PC-9 (cell line): ENCODE measurements at regions not wholly inside any gene's neighbourhood (a gene's known extent, or its start where the extent isn't known, plus 50 kb on each side); places are given as distances from the start of the nearest gene placed in this dataset.

Experiments used
- BruUV-seq: library from RNA; stranded (reverse); fragments of 400-500 nt; replicated peaks from 2 replicates; lab custom pipeline; 2021; lab: Mats Ljungman, UMichigan
- CTCF ChIA-PET: fragments of 300-600 bp; sonication (Branson Sonifier 250); formaldehyde crosslinking; loops from one replicate; lab custom pipeline; 2022; ENCODE audit warnings: antibody characterized with exemption; lab: Charles Lee
- POLR2A ChIA-PET: fragments of 300-600 bp; sonication (Branson Sonifier 250); formaldehyde crosslinking; loops from one replicate; lab custom pipeline; 2022; ENCODE audit warnings: antibody characterized with exemption; ENCODE audit not compliant: unreplicated experiment; lab: Charles Lee
- DNase-seq, 2 experiments: peaks; one replicate each; pipeline versions ENCODE4 v3.0.0 to v3.0.0-alpha.2; 2015 to 2022; ENCODE audit warnings: mixed read lengths in 1 of 2
- H2AFZ ChIP-seq: fragments of 200-600 bp; sonication (generic); 2 replicates; pipeline ENCODE4 v1.8.1; 2017; ENCODE audit warnings: antibody characterized with exemption
- H3F3A ChIP-seq: fragments of 200-600 bp; sonication (generic); 2 replicates; pipeline ENCODE4 v1.8.1; 2017; ENCODE audit warnings: antibody characterized with exemption, mild to moderate bottlenecking, low read depth; ENCODE audit not compliant: insufficient read depth
- H3K27ac ChIP-seq: fragments of 200-600 bp; sonication (generic); 2 replicates; pipeline ENCODE4 v1.6.1; 2016; ENCODE audit warnings: mixed run types
- H3K27me3 ChIP-seq: fragments of 200-600 bp; sonication (generic); 2 replicates; pipeline ENCODE4 v1.6.1; 2016; ENCODE audit warnings: low read depth, mixed run types; ENCODE audit not compliant: insufficient read depth
- H3K36me3 ChIP-seq: fragments of 200-600 bp; sonication (generic); 2 replicates; pipeline ENCODE4 v1.6.1; 2016; ENCODE audit warnings: low read depth, mixed run types
- H3K4me1 ChIP-seq: fragments of 200-600 bp; sonication (generic); replicated peaks from 2 replicates; pipeline ENCODE4 v1.6.1; 2016; ENCODE audit warnings: mixed run types; ENCODE audit not compliant: insufficient read depth
- H3K4me2 ChIP-seq: fragments of 200-600 bp; sonication (generic); 2 replicates; pipeline ENCODE4 v1.6.1; 2017; ENCODE audit warnings: mixed run types
- H3K4me3 ChIP-seq: fragments of 200-600 bp; sonication (generic); 2 replicates; pipeline ENCODE4 v1.6.1; 2016; ENCODE audit warnings: mixed run types
- H3K79me2 ChIP-seq: fragments of 200-600 bp; sonication (generic); 2 replicates; pipeline ENCODE4 v1.6.1; 2017; ENCODE audit warnings: low read depth, mixed run types
- H3K9me2 ChIP-seq: fragments of 200-600 bp; sonication (generic); 2 replicates; pipeline ENCODE4 v1.8.1; 2017; ENCODE audit warnings: mild to moderate bottlenecking; ENCODE audit not compliant: insufficient read depth
- H3K9me3 ChIP-seq: fragments of 200-600 bp; sonication (generic); 2 replicates; pipeline ENCODE4 v1.8.1; 2016; ENCODE audit warnings: low read depth; ENCODE audit not compliant: insufficient read depth
- H4K20me1 ChIP-seq: fragments of 200-600 bp; sonication (generic); 2 replicates; pipeline ENCODE4 v1.8.1; 2017; ENCODE audit not compliant: insufficient read depth
- EZH2 ChIP-seq: fragments of 200-600 bp; sonication (generic); IDR thresholded peaks from 2 replicates; pipeline ENCODE4 v1.8.0; 2017; ENCODE audit warnings: antibody characterized with exemption, low read depth
- intact Hi-C: fragments of 100-400 bp; cut with micrococcal nuclease; formaldehyde crosslinking; loops from one replicate; pipeline ENCODE4 v1.10.0; 2022; ENCODE audit not compliant: unreplicated experiment
- TF ChIP-seq, protein P1 (sequence below): fragments of 200-600 bp; sonication (generic); conservative IDR thresholded peaks from 2 replicates; pipeline ENCODE4 v1.6.1; 2017; ENCODE audit warnings: mixed run types, antibody characterized with exemption, mild to moderate bottlenecking, moderate library complexity

GRCh38 chr7:50229964-50230363 lies 74.6 kb upstream of the IKZF1 start:
- no peak overlapping the region for H3K4me2 ChIP-seq
- DNase-seq: no peak

GRCh38 chr7:50228148-50228547 lies 76.4 kb upstream of the IKZF1 start:
- Histone ChIP-seq H2AFZ (no peak overlapping the region), H3K36me3 (no peaks in the 10 kb centered on the region), H3K9me3 (peaks cover 8% of the 10 kb centered on the region), H3F3A (no peaks in the 10 kb centered on the region), H3K79me2 (no peaks in the 10 kb centered on the region), H3K9me2 (no peaks in the 10 kb centered on the region), H3K4me1 (no peaks in the 10 kb centered on the region), H3K4me2 (no peak overlapping the region), H3K27ac (no peak overlapping the region), H4K20me1 (0 out of 2 replicates have a peak, but pooled peaks cover 7% of the 10 kb centered on the region), H3K27me3 (no peaks in the 10 kb centered on the region), H3K4me3 (no peak overlapping the region)
- ChIA-PET CTCF (no interaction called here), POLR2A (no interaction called here)
- DNase-seq: no peak
- TF ChIP-seq, protein P1, sequence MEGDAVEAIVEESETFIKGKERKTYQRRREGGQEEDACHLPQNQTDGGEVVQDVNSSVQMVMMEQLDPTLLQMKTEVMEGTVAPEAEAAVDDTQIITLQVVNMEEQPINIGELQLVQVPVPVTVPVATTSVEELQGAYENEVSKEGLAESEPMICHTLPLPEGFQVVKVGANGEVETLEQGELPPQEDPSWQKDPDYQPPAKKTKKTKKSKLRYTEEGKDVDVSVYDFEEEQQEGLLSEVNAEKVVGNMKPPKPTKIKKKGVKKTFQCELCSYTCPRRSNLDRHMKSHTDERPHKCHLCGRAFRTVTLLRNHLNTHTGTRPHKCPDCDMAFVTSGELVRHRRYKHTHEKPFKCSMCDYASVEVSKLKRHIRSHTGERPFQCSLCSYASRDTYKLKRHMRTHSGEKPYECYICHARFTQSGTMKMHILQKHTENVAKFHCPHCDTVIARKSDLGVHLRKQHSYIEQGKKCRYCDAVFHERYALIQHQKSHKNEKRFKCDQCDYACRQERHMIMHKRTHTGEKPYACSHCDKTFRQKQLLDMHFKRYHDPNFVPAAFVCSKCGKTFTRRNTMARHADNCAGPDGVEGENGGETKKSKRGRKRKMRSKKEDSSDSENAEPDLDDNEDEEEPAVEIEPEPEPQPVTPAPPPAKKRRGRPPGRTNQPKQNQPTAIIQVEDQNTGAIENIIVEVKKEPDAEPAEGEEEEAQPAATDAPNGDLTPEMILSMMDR: no peak
- TF ChIP-seq EZH2: no peak
- no TSS peak for BruUV-seq
- intact Hi-C loops: no loop called here

More at GRCh38 chr7:50229964-50230363, 74.6 kb upstream of the IKZF1 start:
- intact Hi-C loops: no loop called here
- Histone ChIP-seq H3K27me3 (no peaks in the 10 kb centered on the region), H3K36me3 (no peaks in the 10 kb centered on the region), H3K9me3 (peaks cover 8% of the 10 kb centered on the region), H4K20me1 (0 out of 2 replicates have a peak, but pooled peaks cover 7% of the 10 kb centered on the region), H3F3A (no peaks in the 10 kb centered on the region), H2AFZ (no peak overlapping the region), H3K27ac (no peak overlapping the region), H3K79me2 (no peaks in the 10 kb centered on the region), H3K4me1 (no peaks in the 10 kb centered on the region), H3K4me3 (no peak overlapping the region), H3K9me2 (no peaks in the 10 kb centered on the region)
- no TSS peak for BruUV-seq
- TF ChIP-seq, protein P1: peak; percentile 63
- TF ChIP-seq EZH2: no peak
- CTCF ChIA-PET: interaction anchor here (0.6 kb wide), 1 partner anchor 366 kb away, joined by 3 read pairs; no protein-coding TSS in a partner anchor
- POLR2A ChIA-PET: no interaction called here

DNA sequence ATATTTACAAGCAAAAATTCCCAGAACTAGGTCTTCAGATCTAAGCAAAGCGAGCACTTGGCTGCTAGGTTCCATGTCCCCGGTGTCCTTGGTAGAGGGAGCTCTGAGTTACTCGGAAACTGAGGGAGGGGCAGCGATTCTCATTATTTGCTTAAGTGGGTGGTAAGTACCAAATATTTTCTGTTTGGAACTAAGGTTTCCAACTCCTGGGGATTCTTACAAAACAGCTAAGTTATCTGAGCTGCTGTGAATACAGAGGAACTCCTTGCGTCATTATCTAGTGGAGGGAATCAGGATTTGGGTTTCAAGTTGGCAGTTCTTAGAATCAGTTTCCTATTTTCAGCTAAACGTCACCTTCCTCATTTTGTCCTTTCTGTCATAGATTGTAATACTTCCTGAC lies 76.8 kb upstream of the IKZF1 start:
- H3K36me3 ChIP-seq: no peaks in the 10 kb centered on the region
- POLR2A ChIA-PET: no interaction called here
- 0 out of 2 replicates have a peak, but pooled peaks cover 7% of the 10 kb centered on the region for H4K20me1 ChIP-seq
- H3K4me3 ChIP-seq: no peak overlapping the region
- TF ChIP-seq, protein P1: no peak
- H3K79me2 ChIP-seq: no peaks in the 10 kb centered on the region
- DNase-seq: no peak
- peaks cover 8% of the 10 kb centered on the region for H3K9me3 ChIP-seq
- no peaks in the 10 kb centered on the region for H3F3A ChIP-seq
- intact Hi-C loops: no loop called here
- H3K27me3 ChIP-seq: no peaks in the 10 kb centered on the region
- H2AFZ ChIP-seq: no peak overlapping the region
- CTCF ChIA-PET: no interaction called here
- H3K4me1 ChIP-seq: no peaks in the 10 kb centered on the region
- H3K27ac ChIP-seq: no peak overlapping the region
- BruUV-seq: no TSS peak
- H3K4me2 ChIP-seq: no peak overlapping the region
- H3K9me2 ChIP-seq: no peaks in the 10 kb centered on the region
